CD4-positive, alpha-beta memory T cell (primary cell): ENCODE measurements at regions not wholly inside any gene's neighbourhood (a gene's known extent, or its start where the extent isn't known, plus 50 kb on each side); places are given as distances from the start of the nearest gene placed in this dataset.
A peak's percentile ranks its signal among the peaks of the same experiment; 100 is the strongest.

Experiments
- CTCF ChIA-PET: fragments of 350-600 bp; sonication (Branson Sonifier 250); formaldehyde crosslinking; loops from one replicate; lab custom pipeline; 2021; ENCODE audit warnings: inconsistent platforms; ENCODE audit not compliant: partially characterized antibody; lab: Charles Lee
- POLR2A ChIA-PET: fragments of 350-600 bp; sonication (Branson Sonifier 250); formaldehyde crosslinking; loops from one replicate; lab custom pipeline; 2021; ENCODE audit not compliant: partially characterized antibody; lab: Charles Lee
- DNase-seq, 5 donors: peaks; one replicate each; pipeline versions ENCODE4 v3.0.0 to v3.0.0-alpha.2; 2020 to 2022; ENCODE audit warnings: mixed read lengths in 1 of 5
- H3K27ac ChIP-seq: one replicate; pipeline ENCODE4 v1.7.0; 2013; ENCODE audit warnings: low read depth, low read length
- H3K27me3 ChIP-seq: 2 replicates; pipeline ENCODE4 v1.7.0; 2013; ENCODE audit warnings: mild to moderate bottlenecking, low read length, moderate library complexity; ENCODE audit not compliant: insufficient read depth
- H3K36me3 ChIP-seq: 2 replicates; pipeline ENCODE4 v1.7.0; 2013; ENCODE audit warnings: mild to moderate bottlenecking, low read length, moderate library complexity; ENCODE audit not compliant: insufficient read depth
- H3K4me1 ChIP-seq: 2 replicates; pipeline ENCODE4 v1.7.0; 2013; ENCODE audit warnings: mild to moderate bottlenecking, low read length, moderate library complexity; ENCODE audit not compliant: insufficient read depth
- H3K4me3 ChIP-seq, 2 donors: one replicate each; pipeline ENCODE4 v1.7.0; 2013; ENCODE audit warnings: low read length in 2 of 2, mild to moderate bottlenecking in 1 of 2
- H3K9me3 ChIP-seq, 2 donors: one replicate each; pipeline ENCODE4 v1.7.0; 2013; ENCODE audit warnings: low read length in 2 of 2, control low read depth in 1 of 2; ENCODE audit not compliant: control insufficient read depth in 1 of 2
- H3K27ac Mint-ChIP-seq, 7 donors: one replicate each; pipeline ENCODE4 v1.8.0; 2020 to 2021; ENCODE audit warnings: mixed read lengths in 7 of 7, mild to moderate bottlenecking in 6 of 7, inconsistent platforms in 3 of 7, moderate library complexity in 3 of 7
- H3K27me3 Mint-ChIP-seq, 2 donors: one replicate each; pipeline ENCODE4 v1.8.0; 2020 to 2021; ENCODE audit warnings: mixed read lengths in 2 of 2
- H3K36me3 Mint-ChIP-seq, 2 donors: one replicate each; pipeline ENCODE4 v1.8.0; 2020 to 2021; ENCODE audit warnings: mixed read lengths in 2 of 2, inconsistent platforms in 1 of 2, mild to moderate bottlenecking in 1 of 2
- H3K4me1 Mint-ChIP-seq, 4 donors: one replicate each; pipeline ENCODE4 v1.8.0; 2020 to 2021; ENCODE audit warnings: mixed read lengths in 4 of 4, mild to moderate bottlenecking in 1 of 4
- H3K4me3 Mint-ChIP-seq, 8 donors: one replicate each; pipeline ENCODE4 v1.8.0; 2020 to 2021; ENCODE audit warnings: mixed read lengths in 8 of 8, mild to moderate bottlenecking in 7 of 8, moderate library complexity in 6 of 8, inconsistent platforms in 3 of 8
- H3K9me3 Mint-ChIP-seq, 8 donors: one replicate each; pipeline ENCODE4 v1.8.0; 2020 to 2021; ENCODE audit warnings: mixed read lengths in 8 of 8, mild to moderate bottlenecking in 5 of 8, inconsistent platforms in 3 of 8, moderate library complexity in 1 of 8
- intact Hi-C: fragments of 100-400 bp; cut with micrococcal nuclease; formaldehyde crosslinking; loops from one replicate; pipeline ENCODE4 v1.15.1; 2023

- H3K36me3 ChIP-seq, result no peaks in the 10 kb centered on the region
- ChIA-PET POLR2A (no interaction called here), CTCF (no interaction called here)
- H3K9me3 ChIP-seq, result no peaks in the 10 kb centered on the region
- Mint-ChIP-seq H3K36me3 (no peaks in the 10 kb centered on the region), H3K9me3 (peaks cover 0 to 6% (median 0%) of the 10 kb centered on the region in 8 donors), H3K27ac (no peak overlapping the region), H3K27me3 (peaks cover 0 to 2% of the 10 kb centered on the region in 2 donors), H3K4me1 (peaks cover 6 to 12% (median 11%) of the 10 kb centered on the region in 4 donors), H3K4me3 (no peak overlapping the region)
- H3K27ac ChIP-seq, result no peak overlapping the region
- no peaks in the 10 kb centered on the region for H3K27me3 ChIP-seq
- peaks cover 12% of the 10 kb centered on the region for H3K4me1 ChIP-seq
- intact Hi-C loops, result no loop called here
- no peak for DNase-seq
- no peak overlapping the region for H3K4me3 ChIP-seq
These were observed 65.9 kb downstream of the RIN2 start for GRCh38 chr20:19823971-19824370.

- no peak overlapping the region for H3K4me3 Mint-ChIP-seq
- H3K4me1 Mint-ChIP-seq, result peaks cover 7 to 17% (median 14%) of the 10 kb centered on the region in 4 donors
- Histone ChIP-seq H3K27ac (no peak overlapping the region), H3K4me3 (no peak overlapping the region), H3K9me3 (no peaks in the 10 kb centered on the region), H3K36me3 (no peaks in the 10 kb centered on the region), H3K27me3 (no peaks in the 10 kb centered on the region), H3K4me1 (peaks cover 14% of the 10 kb centered on the region)
- intact Hi-C loops, result no loop called here
- no peaks in the 10 kb centered on the region for H3K9me3 Mint-ChIP-seq
- H3K27ac Mint-ChIP-seq, result no peak overlapping the region
- POLR2A ChIA-PET, result no interaction called here
- H3K27me3 Mint-ChIP-seq, result peaks cover 0 to 3% of the 10 kb centered on the region in 2 donors
- no peaks in the 10 kb centered on the region for H3K36me3 Mint-ChIP-seq
- CTCF ChIA-PET, result no interaction called here
- no peak for DNase-seq
These were observed 66.8 kb downstream of the RIN2 start for GRCh38 chr20:19824861-19825260.

GRCh38 chr20:19826179-19826914 is 68.3 kb downstream of the RIN2 start:
- CTCF ChIA-PET, result no interaction called here
- intact Hi-C loops, result no loop called here

GRCh38 chr20:19827818-19828217 is 69.8 kb downstream of the RIN2 start:
- no peaks in the 10 kb centered on the region for H3K36me3 ChIP-seq
- H3K27me3 ChIP-seq, result no peaks in the 10 kb centered on the region
- no peaks in the 10 kb centered on the region for H3K9me3 ChIP-seq
- intact Hi-C loops, result no loop called here
- Mint-ChIP-seq H3K27me3 (peaks cover 1 to 3% of the 10 kb centered on the region in 2 donors), H3K27ac (peak overlapping the region in 3 of 7 donors; percentile 8 to 81 (median 54)), H3K4me1 (peaks cover 12 to 25% (median 19%) of the 10 kb centered on the region in 4 donors), H3K36me3 (no peaks in the 10 kb centered on the region), H3K9me3 (no peaks in the 10 kb centered on the region), H3K4me3 (peak overlapping the region in 5 of 8 donors; percentile 59 to 84 (median 78))
- ChIA-PET POLR2A (no interaction called here), CTCF (no interaction called here)
- no peak overlapping the region for H3K27ac ChIP-seq
- H3K4me1 ChIP-seq, result peaks cover 18% of the 10 kb centered on the region
- DNase-seq, result no peak
- no peak overlapping the region for H3K4me3 ChIP-seq

More at GRCh38 chr20:19826179-19826914, 68.3 kb downstream of the RIN2 start:
- Histone ChIP-seq H3K4me3 (no peak overlapping the region), H3K36me3 (no peaks in the 10 kb centered on the region), H3K9me3 (no peaks in the 10 kb centered on the region), H3K27me3 (no peaks in the 10 kb centered on the region), H3K4me1 (peaks cover 14% of the 10 kb centered on the region), H3K27ac (no peak overlapping the region)
- no peak for DNase-seq
- Mint-ChIP-seq H3K4me3 (no peak overlapping the region), H3K9me3 (no peaks in the 10 kb centered on the region), H3K27me3 (peaks cover 0 to 3% of the 10 kb centered on the region in 2 donors), H3K4me1 (peaks cover 7 to 17% (median 14%) of the 10 kb centered on the region in 4 donors), H3K27ac (no peak overlapping the region), H3K36me3 (no peaks in the 10 kb centered on the region)
- POLR2A ChIA-PET, result interaction anchor here (0.6 kb wide), 1 partner anchor 488 kb away, joined by 3 read pairs; no protein-coding TSS in a partner anchor

GRCh38 chr20:19828232-19828631 is 70.2 kb downstream of the RIN2 start:
- Mint-ChIP-seq H3K9me3 (no peaks in the 10 kb centered on the region), H3K36me3 (no peaks in the 10 kb centered on the region), H3K4me3 (peak overlapping the region in 7 of 8 donors; percentile 2 to 84 (median 66)), H3K27me3 (peaks cover 3% of the 10 kb centered on the region in 2 donors), H3K27ac (peak overlapping the region in 5 of 7 donors; percentile 2 to 86 (median 77)), H3K4me1 (peaks cover 14 to 29% (median 21%) of the 10 kb centered on the region in 4 donors)
- DNase-seq, result peak in 4 of 5 donors; percentile 9 to 26 (median 13)
- ChIA-PET CTCF (no interaction called here), POLR2A (no interaction called here)
- H3K27me3 ChIP-seq, result no peaks in the 10 kb centered on the region
- intact Hi-C loops, result no loop called here
- no peak overlapping the region for H3K27ac ChIP-seq
- H3K4me3 ChIP-seq, result no peak overlapping the region
- peaks cover 18% of the 10 kb centered on the region for H3K4me1 ChIP-seq
- H3K36me3 ChIP-seq, result no peaks in the 10 kb centered on the region
- no peaks in the 10 kb centered on the region for H3K9me3 ChIP-seq

GRCh38 chr20:19830211-19830785 is 72.2 kb downstream of the RIN2 start:
- H3K27me3 ChIP-seq, result no peaks in the 10 kb centered on the region
- no peak overlapping the region for H3K27ac ChIP-seq
- H3K4me1 ChIP-seq, result peaks cover 18% of the 10 kb centered on the region
- CTCF ChIA-PET, result no interaction called here
- no peak overlapping the region for H3K27ac Mint-ChIP-seq
- peaks cover 14 to 31% (median 23%) of the 10 kb centered on the region in 4 donors for H3K4me1 Mint-ChIP-seq
- POLR2A ChIA-PET, result no interaction called here
- no peaks in the 10 kb centered on the region for H3K36me3 Mint-ChIP-seq
- H3K4me3 ChIP-seq, result no peak overlapping the region
- intact Hi-C loops, result no loop called here
- no peaks in the 10 kb centered on the region for H3K9me3 Mint-ChIP-seq
- H3K27me3 Mint-ChIP-seq, result peaks cover 3 to 8% of the 10 kb centered on the region in 2 donors
- no peaks in the 10 kb centered on the region for H3K9me3 ChIP-seq
- DNase-seq, result no peak
- H3K4me3 Mint-ChIP-seq, result no peak overlapping the region
- no peaks in the 10 kb centered on the region for H3K36me3 ChIP-seq

- Histone ChIP-seq H3K36me3 (no peaks in the 10 kb centered on the region), H3K4me3 (no peak overlapping the region), H3K9me3 (no peaks in the 10 kb centered on the region), H3K27me3 (no peaks in the 10 kb centered on the region), H3K4me1 (peaks cover 17% of the 10 kb centered on the region), H3K27ac (no peak overlapping the region)
- H3K4me1 Mint-ChIP-seq, result peaks cover 14 to 30% (median 22%) of the 10 kb centered on the region in 4 donors
- POLR2A ChIA-PET, result no interaction called here
- intact Hi-C loops, result no loop called here
- DNase-seq, result no peak
- CTCF ChIA-PET, result no interaction called here
- peak overlapping the region in 5 of 8 donors; percentile 12 to 77 (median 48) for H3K4me3 Mint-ChIP-seq
- peak overlapping the region in 1 of 7 donors; percentile 62 for H3K27ac Mint-ChIP-seq
- peaks cover 3 to 10% of the 10 kb centered on the region in 2 donors for H3K27me3 Mint-ChIP-seq
- H3K36me3 Mint-ChIP-seq, result no peaks in the 10 kb centered on the region
- H3K9me3 Mint-ChIP-seq, result no peaks in the 10 kb centered on the region
These were observed 74.8 kb downstream of the RIN2 start for GRCh38 chr20:19832875-19833274.
